Fibroblast of lung (primary cell): ENCODE measurements at regions not wholly inside any gene's neighbourhood (a gene's known extent, or its start where the extent isn't known, plus 50 kb on each side); places are given as distances from the start of the nearest gene placed in this dataset.

ENCODE experiments used
- DNase-seq, 2 donors: peaks; one replicate each; pipeline versions ENCODE4 v3.0.0 to v3.0.0-alpha.2; 2010; ENCODE audit warnings: low read depth in 2 of 2
- H2AFZ ChIP-seq: 2 replicates; pipeline ENCODE4 v1.5.1; 2012; ENCODE audit warnings: low read length, control low read depth, inconsistent platforms
- H3K27ac ChIP-seq: 2 replicates; pipeline ENCODE4 v1.5.1; 2011; ENCODE audit warnings: low read length, control low read depth; ENCODE audit not compliant: insufficient read depth
- H3K27me3 ChIP-seq: 2 replicates; pipeline ENCODE4 v1.5.1; 2011; ENCODE audit warnings: mild to moderate bottlenecking, low read length; ENCODE audit not compliant: control insufficient read depth, insufficient read depth
- H3K36me3 ChIP-seq: 2 replicates; pipeline ENCODE4 v1.5.1; 2011; ENCODE audit warnings: low read length; ENCODE audit not compliant: control insufficient read depth, insufficient read depth
- H3K4me1 ChIP-seq: 2 replicates; pipeline ENCODE4 v1.5.1; 2011; ENCODE audit warnings: low read length; ENCODE audit not compliant: control insufficient read depth, insufficient read depth; ENCODE audit errors: extremely low read depth
- H3K4me2 ChIP-seq: 2 replicates; pipeline ENCODE4 v1.5.1; 2011; ENCODE audit warnings: low read length, control low read depth; ENCODE audit not compliant: insufficient read depth; ENCODE audit errors: extremely low read depth
- H3K4me3 ChIP-seq, 4 experiments: fragments of 200-600 bp in 1 of 4; sonication (generic) in 1 of 4; replicated peaks in 1 of 4; 2 replicates each; pipeline ENCODE4 v1.5.1; 2011 to 2016; ENCODE audit warnings: low read length in 4 of 4, low read depth in 3 of 4, mild to moderate bottlenecking in 3 of 4, control low read depth in 2 of 4, inconsistent platforms in 1 of 4, mixed read lengths in 1 of 4; ENCODE audit not compliant: insufficient read depth in 1 of 4; ENCODE audit errors: control extremely low read depth in 1 of 4
- H3K79me2 ChIP-seq: 2 replicates; pipeline ENCODE4 v1.5.1; 2012; ENCODE audit warnings: mild to moderate bottlenecking, low read length, inconsistent platforms; ENCODE audit not compliant: control insufficient read depth, insufficient read depth
- H3K9ac ChIP-seq: 2 replicates; pipeline ENCODE4 v1.5.1; 2011; ENCODE audit warnings: mild to moderate bottlenecking, low read length, control low read depth; ENCODE audit not compliant: insufficient read depth
- H3K9me3 ChIP-seq: 2 replicates; pipeline ENCODE4 v1.5.1; 2012; ENCODE audit warnings: low read depth, low read length; ENCODE audit not compliant: control insufficient read depth, insufficient read depth
- H4K20me1 ChIP-seq: 2 replicates; pipeline ENCODE4 v1.5.1; 2011; ENCODE audit warnings: low read length; ENCODE audit not compliant: control insufficient read depth, insufficient read depth; ENCODE audit errors: extremely low read depth
- EZH2 ChIP-seq: IDR thresholded peaks from 2 replicates; pipeline ENCODE4 v1.5.1; 2012; ENCODE audit warnings: low read length, control low read depth, mild to moderate bottlenecking; ENCODE audit errors: missing control alignments
- TF ChIP-seq, protein P1 (sequence below), 2 donors: IDR thresholded peaks in 1 of 2; conservative IDR thresholded peaks in 1 of 2; 1 replicate in 1 of 2; 2 replicates in 1 of 2; pipeline ENCODE4 v1.5.1; 2011 to 2012; ENCODE audit warnings: low read length in 2 of 2, control low read depth in 1 of 2, inconsistent platforms in 1 of 2, low read depth in 1 of 2, mild to moderate bottlenecking in 1 of 2

DNA sequence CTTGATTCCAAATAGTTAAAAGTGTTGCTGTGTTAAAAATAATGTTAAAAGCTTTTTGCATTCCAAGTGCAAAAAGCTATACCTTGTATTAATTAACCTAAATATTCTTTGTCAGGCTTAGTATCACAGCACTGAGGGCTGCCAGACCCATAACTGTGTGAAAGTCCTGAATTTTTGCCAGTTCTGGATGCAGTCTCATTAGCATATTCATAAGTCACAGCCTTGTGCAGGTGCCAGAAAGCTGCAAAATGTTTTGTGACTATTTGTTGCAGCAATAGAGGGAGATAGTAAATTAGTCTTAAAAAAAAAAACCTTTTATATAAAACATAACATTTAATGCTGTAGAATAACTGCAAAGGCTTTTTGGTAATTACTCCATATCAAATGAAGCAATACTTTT lies 56.6 kb downstream of the SLITRK1 start:
- DNase-seq: peak in 1 of 2 donors; percentile 23
- Histone ChIP-seq H3K4me3 (no peak overlapping the region), H3K4me1 (no peaks in the 10 kb centered on the region), H3K9me3 (no peaks in the 10 kb centered on the region), H3K9ac (no peak overlapping the region), H3K4me2 (no peak overlapping the region), H3K36me3 (no peaks in the 10 kb centered on the region), H3K27me3 (no peaks in the 10 kb centered on the region), H3K27ac (no peak overlapping the region), H3K79me2 (no peaks in the 10 kb centered on the region), H4K20me1 (no peaks in the 10 kb centered on the region), H2AFZ (no peak overlapping the region)
- no peak for TF ChIP-seq EZH2
- TF ChIP-seq, protein P1, sequence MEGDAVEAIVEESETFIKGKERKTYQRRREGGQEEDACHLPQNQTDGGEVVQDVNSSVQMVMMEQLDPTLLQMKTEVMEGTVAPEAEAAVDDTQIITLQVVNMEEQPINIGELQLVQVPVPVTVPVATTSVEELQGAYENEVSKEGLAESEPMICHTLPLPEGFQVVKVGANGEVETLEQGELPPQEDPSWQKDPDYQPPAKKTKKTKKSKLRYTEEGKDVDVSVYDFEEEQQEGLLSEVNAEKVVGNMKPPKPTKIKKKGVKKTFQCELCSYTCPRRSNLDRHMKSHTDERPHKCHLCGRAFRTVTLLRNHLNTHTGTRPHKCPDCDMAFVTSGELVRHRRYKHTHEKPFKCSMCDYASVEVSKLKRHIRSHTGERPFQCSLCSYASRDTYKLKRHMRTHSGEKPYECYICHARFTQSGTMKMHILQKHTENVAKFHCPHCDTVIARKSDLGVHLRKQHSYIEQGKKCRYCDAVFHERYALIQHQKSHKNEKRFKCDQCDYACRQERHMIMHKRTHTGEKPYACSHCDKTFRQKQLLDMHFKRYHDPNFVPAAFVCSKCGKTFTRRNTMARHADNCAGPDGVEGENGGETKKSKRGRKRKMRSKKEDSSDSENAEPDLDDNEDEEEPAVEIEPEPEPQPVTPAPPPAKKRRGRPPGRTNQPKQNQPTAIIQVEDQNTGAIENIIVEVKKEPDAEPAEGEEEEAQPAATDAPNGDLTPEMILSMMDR (conservative IDR thresholded peaks at IDR 0.05 in 1 of 2, IDR thresholded peaks at IDR 0.05 in 1 of 2; ENCODE audit: low read depth in 1 of 2, low read length in 2 of 2): no peak

DNA sequence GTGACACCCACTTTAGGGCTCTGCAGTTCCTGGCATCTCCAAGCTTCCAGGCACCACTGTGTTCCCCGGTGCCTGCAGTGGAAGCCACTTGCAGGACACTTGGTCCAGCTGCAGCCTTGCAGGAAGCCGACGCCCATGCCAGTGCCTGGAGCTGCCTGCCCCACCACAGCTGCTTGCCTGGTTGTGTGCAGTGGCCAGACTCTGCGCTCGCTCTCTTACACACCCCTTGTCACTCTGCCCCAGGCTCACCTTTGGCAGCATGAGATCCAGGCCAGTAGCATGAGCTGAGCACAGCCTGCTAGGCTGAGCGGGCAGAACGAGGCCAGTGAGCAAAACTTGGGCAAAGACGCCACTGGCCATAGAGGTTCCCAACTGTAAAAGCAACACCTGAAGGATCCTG lies 57.7 kb downstream of the SLITRK1 start:
- Histone ChIP-seq H2AFZ (no peak overlapping the region), H3K27ac (no peak overlapping the region), H3K36me3 (no peaks in the 10 kb centered on the region), H3K79me2 (no peaks in the 10 kb centered on the region), H4K20me1 (no peaks in the 10 kb centered on the region), H3K4me1 (no peaks in the 10 kb centered on the region), H3K4me3 (no peak overlapping the region), H3K4me2 (no peak overlapping the region), H3K27me3 (no peaks in the 10 kb centered on the region), H3K9me3 (no peaks in the 10 kb centered on the region), H3K9ac (no peak overlapping the region)
- TF ChIP-seq EZH2: no peak
- TF ChIP-seq, protein P1 (conservative IDR thresholded peaks at IDR 0.05 in 1 of 2, IDR thresholded peaks at IDR 0.05 in 1 of 2; ENCODE audit: low read depth in 1 of 2, low read length in 2 of 2): no peak
- DNase-seq: no peak

DNA sequence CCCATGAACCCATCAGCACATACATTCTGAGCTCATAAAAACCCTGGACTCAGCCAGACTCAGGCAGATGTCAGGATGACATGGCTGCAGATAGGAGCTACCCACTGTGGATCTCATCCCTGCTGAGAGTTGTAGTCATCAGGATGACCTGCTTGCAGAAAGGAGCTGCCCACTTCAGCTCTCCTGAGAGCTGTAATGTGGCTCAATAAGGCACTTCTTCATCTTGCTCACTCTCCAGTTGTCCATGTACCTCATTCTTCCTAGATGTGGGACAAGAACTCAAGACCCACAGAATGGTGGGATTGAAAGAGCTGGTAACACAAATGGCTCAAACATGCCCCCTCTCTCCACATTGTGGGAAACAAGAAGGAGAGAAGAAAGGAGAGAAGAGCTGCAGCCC lies 58.2 kb downstream of the SLITRK1 start:
- Histone ChIP-seq H3K4me2 (no peak overlapping the region), H3K9me3 (no peaks in the 10 kb centered on the region), H3K9ac (no peak overlapping the region), H3K79me2 (no peaks in the 10 kb centered on the region), H3K4me1 (no peaks in the 10 kb centered on the region), H3K27ac (no peak overlapping the region), H4K20me1 (no peaks in the 10 kb centered on the region), H3K27me3 (no peaks in the 10 kb centered on the region), H2AFZ (no peak overlapping the region), H3K36me3 (no peaks in the 10 kb centered on the region), H3K4me3 (no peak overlapping the region)
- TF ChIP-seq, protein P1 (conservative IDR thresholded peaks at IDR 0.05 in 1 of 2, IDR thresholded peaks at IDR 0.05 in 1 of 2; ENCODE audit: low read depth in 1 of 2, low read length in 2 of 2): no peak
- no peak for TF ChIP-seq EZH2
- no peak for DNase-seq
